HG03108 (cell line): ENCODE measurements at regions not wholly inside any gene's neighbourhood (a gene's known extent, or its start where the extent isn't known, plus 50 kb on each side); places are given as distances from the start of the nearest gene placed in this dataset.
"Not testable (repeated sequence)": the region's sequence is repeated elsewhere in the genome, so short reads cannot be mapped to it uniquely, and the experiment has no call there.

Experiments used
- ATAC-seq: cut with Tn5 transposase; IDR thresholded peaks from one replicate; pipeline ENCODE4 v1.9.1; 2021; ENCODE audit warnings: moderate library complexity; ENCODE audit not compliant: unreplicated experiment

DNA sequence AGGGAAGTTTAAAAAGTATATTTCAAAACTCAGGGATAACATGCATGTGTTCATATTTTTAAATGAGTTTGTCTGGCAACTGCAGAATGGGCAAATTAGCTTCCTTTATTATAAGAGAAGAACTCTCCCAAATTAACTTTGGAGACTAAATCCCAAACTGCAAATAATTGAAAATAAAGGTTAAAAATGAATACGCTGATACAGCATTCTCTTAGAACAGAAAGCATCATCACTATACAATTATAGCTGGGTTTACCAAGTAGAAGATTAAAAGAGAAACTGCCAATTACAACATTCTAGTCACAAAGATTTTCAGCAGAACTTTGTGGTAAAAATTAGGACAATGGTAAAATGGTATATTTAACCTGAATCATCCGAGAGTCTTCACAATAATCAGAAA lies 73.3 kb downstream of the OLFM4 start:
- ATAC-seq: no peak

GRCh38 chr13:53104136-53104535 lies 75.5 kb downstream of the OLFM4 start:
- no peak for ATAC-seq

DNA sequence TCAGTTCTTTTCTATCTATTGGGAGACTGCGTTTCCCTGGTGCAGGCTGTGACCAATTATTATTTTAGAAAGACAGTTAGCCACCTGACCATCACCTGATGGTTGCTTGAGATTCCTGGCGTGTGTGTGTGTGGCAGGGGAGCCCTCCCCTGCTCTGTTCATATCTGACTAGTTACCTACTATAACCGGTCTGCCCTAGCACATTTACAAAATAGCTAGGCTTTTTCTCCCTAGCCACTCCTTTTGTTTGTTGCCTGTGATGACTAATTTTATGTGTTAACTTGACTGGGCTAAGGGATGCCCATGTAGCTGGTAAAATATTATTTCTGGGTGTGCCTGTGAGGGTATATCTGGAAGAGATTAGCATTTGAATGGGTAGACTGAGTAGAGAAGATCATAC lies 76.9 kb downstream of the OLFM4 start:
- no peak for ATAC-seq

DNA sequence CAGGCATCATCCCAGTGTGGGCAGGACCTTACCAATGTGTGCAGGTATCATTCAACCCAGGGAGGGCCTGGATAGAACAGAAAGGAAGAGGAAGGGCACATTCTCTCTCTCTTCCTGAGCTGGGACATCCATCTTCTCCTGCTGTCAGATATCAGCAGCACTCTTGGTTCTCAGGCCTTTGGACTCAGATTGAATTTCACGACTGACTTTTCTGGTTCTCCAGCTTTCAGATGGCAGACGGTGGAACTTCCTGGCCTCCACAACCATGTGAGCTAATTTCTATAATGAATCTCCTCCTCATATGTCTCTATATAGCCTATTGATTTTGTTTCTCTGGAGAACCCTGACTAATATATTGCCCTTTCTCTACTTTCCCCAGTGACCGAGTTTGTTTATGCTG lies 77.3 kb downstream of the OLFM4 start:
- no peak for ATAC-seq

DNA sequence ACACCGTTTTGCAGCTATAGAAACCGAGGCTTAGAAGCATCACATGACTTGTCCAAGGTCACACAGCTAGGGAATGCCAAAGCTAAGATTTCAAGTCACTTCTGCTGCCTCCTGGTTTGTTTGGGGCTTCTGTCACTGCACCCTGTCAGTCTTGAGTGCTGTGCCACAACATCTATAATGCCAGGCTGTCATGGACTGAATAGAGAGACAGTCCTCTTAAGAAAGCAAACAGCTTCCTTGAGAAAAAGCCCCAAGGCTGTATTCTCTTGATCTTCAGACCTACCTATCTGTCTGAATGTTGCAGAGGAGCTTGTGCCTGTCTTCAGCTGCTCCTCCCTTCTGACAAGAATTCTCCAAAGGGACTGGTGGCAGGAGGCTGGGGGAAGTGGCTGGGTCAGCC lies 81.6 kb downstream of the OLFM4 start:
- no peak for ATAC-seq

GRCh38 chr13:53110614-53111013 lies 82.0 kb downstream of the OLFM4 start:
- ATAC-seq: no peak

DNA sequence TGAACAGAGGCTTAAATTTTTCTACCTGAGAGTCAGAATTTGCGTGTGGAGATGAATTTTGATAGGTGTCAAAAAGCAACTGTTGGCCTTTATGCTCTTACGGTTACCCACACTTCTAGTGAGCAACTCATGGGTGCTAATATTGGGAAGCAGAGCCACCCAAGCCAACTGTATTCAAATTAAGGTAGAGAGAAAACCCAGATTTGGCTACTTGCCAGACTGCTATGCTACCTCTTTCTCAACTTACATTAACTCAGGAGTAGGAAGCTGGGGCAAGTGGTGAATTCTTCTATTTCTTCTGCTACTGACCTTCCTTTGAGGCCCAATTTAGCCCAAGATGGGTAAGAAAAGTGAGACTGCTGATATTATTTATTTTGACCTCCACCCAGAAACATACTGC lies 83.9 kb downstream of the OLFM4 start:
- ATAC-seq: no peak

GRCh38 chr13:53117048-53117447 lies 88.4 kb downstream of the OLFM4 start:
- not testable (repeated sequence) for ATAC-seq

GRCh38 chr13:53121131-53121773 lies 92.6 kb downstream of the OLFM4 start:
- ATAC-seq: no peak

- no peak for ATAC-seq
These were observed 93.3 kb downstream of the OLFM4 start for GRCh38 chr13:53121919-53122318.

DNA sequence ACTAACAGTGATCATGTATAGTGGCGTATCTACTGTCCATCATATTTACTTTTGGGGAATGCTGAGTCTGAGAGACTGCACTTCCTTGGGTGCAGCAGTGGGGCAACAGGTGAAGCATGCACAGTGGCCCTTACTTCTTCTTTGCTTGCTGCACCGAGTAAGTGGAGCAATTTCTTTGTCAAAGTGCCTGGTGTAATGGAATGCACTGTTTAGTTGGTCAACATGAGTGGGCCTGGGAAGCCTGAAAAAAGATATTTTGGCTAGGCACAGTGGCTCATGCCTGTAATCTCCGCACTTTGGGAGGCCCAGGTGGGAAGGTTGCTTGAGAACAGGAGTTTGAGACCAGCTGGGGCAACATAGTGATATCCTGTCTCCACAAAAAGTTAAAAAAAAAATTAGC lies 94.9 kb downstream of the OLFM4 start:
- no peak for ATAC-seq

DNA sequence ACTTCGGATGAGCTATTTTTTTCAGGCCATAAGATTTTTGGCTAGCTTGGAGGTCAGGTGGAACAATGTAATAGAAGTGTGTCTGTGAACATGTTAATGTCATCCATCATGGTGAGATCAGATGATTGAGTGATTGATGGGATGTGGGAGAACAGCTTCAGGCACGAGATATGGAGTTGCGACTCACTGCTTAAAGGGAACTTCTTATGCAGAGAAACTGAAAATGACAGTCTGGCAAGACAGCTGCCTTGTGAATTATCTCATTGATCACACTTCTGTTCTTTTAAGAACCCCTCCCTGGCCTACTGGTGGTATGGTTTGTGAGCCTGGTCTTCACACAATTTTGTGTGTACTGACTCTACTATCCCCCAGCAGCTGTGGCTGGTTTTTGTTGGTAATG lies 96.0 kb downstream of the OLFM4 start:
- ATAC-seq: no peak

DNA sequence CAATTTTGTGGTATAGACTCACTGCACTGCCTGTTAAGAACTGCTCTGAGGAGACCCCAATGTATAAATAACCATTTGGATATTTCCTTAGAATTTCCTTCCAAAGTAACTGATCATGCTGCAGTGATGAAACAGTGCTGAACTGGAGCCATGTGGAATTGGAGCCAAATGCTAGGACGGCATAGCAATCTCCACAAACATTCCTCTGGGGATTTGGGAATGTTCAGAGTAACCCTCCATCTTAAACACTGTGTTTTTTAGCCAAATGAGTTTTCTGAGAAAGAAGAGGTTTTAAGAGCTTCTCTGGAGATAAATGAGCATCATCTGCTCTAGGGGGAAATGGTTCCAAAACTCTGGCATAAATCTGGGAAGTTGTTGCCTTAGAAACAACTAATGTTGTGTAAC lies 98.2 kb downstream of the OLFM4 start:
- no peak for ATAC-seq

DNA sequence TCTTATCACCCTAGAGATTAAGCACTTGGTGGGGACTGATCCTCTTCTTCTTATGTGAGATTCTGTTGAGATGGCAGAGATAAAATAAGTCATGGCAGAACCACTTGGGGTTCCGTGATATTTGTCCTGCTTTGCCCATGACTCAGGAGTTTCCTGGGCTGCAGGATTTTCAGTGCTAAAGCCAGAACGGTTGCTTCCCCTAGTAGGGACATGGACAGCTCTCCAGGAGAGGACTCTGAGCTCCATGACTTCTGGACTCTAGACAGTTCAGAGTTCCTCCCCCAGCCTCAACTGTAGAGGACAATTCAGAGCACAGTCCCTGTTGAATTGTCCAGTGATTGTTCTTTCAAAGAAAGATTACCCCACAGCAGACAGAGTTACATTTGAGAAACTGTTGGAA lies 98.8 kb downstream of the OLFM4 start:
- no peak for ATAC-seq

DNA sequence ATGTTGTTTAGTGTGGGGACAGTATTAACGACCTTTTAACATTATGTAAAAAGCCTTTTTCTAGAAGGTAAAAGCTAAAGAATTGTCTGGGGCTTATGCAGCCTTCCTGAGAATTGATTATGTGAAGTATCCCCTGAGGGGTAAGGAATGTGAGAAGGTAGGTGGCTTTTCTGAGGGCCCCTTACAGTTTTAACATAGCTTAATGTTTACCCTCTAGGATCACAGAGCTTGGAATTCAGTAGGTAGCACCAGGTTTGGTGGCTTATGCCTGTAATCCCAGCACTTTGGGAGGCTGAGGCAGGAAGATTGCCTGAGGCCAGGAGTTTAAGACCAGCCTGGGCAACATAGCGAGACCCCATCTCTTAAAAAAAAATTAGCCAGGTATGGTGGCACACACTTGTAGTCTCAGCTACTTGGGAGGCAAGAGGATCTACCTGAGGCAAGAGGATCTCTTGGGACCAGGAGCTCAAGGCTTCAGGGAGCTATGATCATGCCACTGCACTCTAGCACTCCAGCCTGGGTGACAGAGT lies 101.3 kb downstream of the OLFM4 start:
- no peak for ATAC-seq

GRCh38 chr13:53131361-53131760 lies 102.7 kb downstream of the OLFM4 start:
- no peak for ATAC-seq

DNA sequence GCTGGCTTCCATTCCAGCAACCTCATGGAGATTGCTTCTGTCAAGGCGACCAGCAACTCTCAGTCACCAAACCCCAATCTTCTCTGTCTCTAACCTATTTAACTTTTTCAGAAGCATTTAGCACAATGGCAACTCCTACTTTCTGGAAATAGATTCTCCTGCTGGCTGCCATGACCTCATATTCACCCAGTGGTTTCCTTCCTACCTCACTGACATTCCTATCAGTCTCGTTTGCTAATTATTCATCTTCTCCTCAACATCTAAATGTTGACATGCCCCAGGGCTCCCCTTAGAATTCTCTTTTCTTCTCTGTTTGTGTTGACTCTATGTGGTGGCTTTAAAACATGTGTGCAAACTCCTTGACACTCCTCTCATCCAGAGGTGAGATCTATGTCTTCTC lies 106.7 kb downstream of the OLFM4 start:
- no peak for ATAC-seq

GRCh38 chr13:53136554-53137215 lies 108.1 kb downstream of the OLFM4 start:
- ATAC-seq: no peak

DNA sequence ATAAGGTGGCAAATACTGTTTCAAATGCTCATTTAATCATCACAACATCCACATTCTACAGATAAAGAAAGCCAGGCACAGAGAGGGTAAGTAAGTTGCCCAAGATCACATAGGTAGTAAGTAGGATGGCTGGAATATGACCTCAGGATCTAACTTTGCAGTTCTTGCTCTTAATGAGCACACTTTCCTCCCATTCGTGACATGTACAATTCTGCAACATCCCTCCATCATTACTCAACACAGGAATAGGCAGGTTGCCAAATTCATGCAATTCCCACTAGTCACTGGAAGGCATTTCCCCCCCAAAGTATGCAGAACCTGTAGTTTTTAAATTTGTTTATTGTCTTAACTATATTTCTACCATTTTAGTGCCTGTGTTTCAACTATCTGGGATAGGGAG lies 109.2 kb downstream of the OLFM4 start:
- ATAC-seq: no peak

GRCh38 chr13:53138376-53139036 lies 109.9 kb downstream of the OLFM4 start:
- no peak for ATAC-seq

DNA sequence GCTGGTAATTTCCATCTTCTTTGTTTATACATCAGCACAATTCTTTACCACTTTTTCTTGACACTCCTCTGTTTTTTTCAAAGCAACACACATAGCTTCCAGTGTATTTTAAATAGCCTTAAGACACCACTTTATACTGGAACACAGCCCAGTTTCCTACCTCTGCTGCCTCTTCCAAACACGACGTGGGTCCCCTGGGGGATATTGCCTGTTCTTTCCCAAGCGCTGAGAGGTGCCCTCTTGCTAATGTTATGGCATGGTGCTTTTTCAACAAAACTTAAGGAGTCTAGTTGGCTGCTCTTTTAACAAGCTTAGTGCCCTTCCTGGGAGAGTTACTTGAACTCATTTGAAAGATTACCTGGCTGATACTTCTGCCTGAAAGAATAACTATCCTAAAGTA lies 112.7 kb downstream of the OLFM4 start:
- ATAC-seq: no peak

DNA sequence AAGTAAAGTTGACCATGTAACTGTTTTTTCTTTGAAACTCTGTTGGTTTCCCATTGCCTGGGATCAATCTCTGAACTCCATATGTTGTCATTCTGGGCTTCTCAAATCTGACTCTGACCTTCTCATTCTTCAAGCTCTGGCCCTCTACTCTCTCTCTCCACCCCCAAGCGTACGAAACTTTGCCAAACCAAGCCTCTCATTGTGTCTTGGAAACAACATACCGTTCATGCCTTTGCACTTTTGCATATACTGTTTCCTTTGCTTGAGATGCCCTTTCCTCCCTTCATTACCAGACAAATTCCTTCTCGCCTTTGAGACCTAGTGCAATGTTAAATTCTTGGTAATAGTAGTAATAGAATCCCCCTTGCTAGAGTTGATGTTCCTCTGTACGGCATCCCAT lies 113.7 kb downstream of the OLFM4 start:
- no peak for ATAC-seq
